T47D (cell line): ENCODE measurements at regions not wholly inside any gene's neighbourhood (a gene's known extent, or its start where the extent isn't known, plus 50 kb on each side); places are given as distances from the start of the nearest gene placed in this dataset.
"Not testable (repeated sequence)": the region's sequence is repeated elsewhere in the genome, so short reads cannot be mapped to it uniquely, and the experiment has no call there.

Experiments used
- DNase-seq, 2 experiments: peaks; one replicate each; pipeline versions ENCODE4 v3.0.0 to v3.0.0-alpha.2; 2011 to 2012; ENCODE audit warnings: low read depth in 1 of 2, low spot score in 1 of 2
- JUND ChIP-seq: IDR thresholded peaks from 2 replicates; pipeline ENCODE4 v1.6.1; 2012; ENCODE audit warnings: low read depth
- in situ Hi-C: cut with HindIII; loops from 2 replicates; pipeline ENCODE4 v1.10.0; 2016; ENCODE audit warnings: low sequenced_read_pairs, low pct_unique_long_range_greater_than_20kb

DNA sequence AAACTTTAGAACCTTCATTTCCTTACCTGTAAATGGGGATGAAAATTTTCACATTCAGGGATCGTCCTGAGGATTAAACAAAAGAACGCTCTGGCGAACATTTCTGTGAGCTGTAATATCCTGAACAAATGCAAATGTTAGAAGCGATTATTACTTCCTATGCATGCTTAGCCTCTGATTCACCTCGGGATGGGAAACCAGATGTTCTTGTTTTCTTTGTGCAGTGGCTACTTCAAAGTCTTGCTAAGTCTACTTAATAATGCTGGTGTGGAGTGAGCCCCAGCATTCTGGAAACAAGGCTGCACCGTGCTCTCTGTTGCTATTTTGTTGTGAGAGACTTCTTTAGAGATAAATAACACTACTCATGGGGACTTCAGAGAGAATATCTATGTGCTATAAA is 119.1 kb upstream of the PELI1 start:
- TF ChIP-seq JUND, result no peak
- in situ Hi-C loops, result no loop called here
- DNase-seq, result peak in 1 of 2 experiments; percentile 75

DNA sequence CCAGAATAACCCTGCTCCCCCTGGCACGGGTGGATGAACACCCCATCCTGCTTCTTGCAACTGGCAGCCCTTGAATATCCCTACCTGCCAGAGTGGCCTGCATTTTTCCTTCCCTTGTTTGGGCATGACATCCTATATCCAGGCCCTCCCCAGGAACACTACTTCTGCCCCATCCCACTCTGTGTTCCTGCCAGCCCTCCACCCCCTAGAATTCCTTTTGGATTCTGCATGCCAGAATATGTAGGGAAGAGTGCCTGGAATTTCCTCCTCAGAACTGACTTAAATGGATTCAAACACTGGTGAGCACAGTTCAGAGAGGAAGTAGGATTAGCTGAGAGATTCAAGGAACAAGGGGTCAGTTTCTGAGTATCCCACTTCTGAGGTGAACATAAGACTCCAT is 123.5 kb upstream of the PELI1 start:
- TF ChIP-seq JUND, result no peak
- DNase-seq, result no peak
- in situ Hi-C loops, result no loop called here

DNA sequence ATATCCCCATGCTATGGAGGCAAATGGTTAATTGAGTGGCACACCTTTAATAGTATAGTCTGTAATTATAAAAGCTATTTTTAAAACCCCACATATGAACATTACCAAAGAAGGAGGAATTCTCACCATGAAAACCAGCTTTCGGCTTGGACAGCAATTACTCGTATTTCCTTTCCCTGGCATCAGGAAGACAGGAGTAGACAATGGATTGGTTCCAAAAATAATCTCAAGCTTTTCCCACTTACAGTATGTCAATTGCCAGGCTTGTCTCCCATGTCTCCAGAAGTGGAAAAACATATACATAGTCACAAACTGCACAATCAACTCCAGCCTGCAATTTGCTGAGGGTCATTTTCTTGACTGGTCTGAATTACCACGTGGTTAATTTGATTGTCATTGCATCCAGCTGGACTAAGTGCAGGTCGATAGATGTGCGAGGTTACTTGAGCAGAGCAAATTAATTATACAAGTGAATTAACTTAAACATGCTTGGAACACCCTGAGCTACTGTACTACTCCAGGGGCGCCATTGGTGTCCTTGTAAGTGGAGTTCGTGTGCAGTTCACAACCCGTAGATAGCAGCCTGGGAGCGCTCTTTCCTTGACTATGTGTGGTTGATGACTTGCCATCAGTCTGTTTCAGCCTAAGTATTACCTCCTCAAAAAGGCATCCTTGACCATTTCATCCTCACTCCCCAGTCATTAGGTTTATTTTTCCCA is 124.3 kb upstream of the PELI1 start:
- in situ Hi-C loops, result no loop called here
- TF ChIP-seq JUND, result no peak
- DNase-seq, result no peak

DNA sequence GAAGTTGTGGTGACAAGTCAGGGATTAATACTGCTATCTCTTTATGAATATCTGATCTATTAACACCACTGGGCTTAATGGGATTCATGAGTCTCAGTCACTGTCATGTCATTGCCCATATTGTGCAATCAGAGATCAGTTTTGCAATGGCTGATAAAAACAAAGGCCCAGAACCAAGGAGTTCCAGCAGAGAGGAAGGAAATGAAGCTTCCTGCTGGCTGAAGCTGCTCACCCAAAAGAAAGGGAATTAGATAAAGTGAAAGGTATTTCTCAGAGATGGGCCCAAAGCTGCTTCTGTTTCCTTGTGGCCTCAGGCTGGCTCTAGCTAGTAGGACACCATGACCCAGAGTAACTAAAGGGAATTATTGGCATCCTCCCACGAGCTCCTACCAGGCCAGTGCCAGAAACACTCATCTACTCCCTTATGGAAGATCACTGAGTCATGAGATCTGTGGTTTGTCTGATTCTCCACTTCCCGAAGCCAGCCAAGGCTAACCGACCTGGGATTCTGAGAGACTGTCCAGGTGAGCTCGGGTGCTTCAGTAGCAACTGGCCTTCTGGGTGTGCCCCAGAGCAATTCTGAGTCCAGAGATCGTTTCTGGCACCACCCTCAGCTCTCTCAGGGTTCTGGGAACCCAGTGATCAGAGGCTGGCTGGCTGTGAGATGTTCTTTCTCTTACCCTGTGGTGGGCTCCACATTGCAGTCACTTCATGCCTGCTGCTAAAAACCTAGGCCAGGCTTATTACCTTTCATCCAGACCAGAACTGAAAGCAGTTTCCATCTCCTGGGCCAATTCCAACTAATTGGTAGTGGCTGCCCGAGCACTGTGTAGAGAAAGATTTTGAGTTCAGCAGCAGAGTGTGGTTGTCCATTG is 129.5 kb upstream of the PELI1 start:
- no peak for TF ChIP-seq JUND
- DNase-seq, result peak in 1 of 2 experiments; percentile 91
- in situ Hi-C loops, result no loop called here

DNA sequence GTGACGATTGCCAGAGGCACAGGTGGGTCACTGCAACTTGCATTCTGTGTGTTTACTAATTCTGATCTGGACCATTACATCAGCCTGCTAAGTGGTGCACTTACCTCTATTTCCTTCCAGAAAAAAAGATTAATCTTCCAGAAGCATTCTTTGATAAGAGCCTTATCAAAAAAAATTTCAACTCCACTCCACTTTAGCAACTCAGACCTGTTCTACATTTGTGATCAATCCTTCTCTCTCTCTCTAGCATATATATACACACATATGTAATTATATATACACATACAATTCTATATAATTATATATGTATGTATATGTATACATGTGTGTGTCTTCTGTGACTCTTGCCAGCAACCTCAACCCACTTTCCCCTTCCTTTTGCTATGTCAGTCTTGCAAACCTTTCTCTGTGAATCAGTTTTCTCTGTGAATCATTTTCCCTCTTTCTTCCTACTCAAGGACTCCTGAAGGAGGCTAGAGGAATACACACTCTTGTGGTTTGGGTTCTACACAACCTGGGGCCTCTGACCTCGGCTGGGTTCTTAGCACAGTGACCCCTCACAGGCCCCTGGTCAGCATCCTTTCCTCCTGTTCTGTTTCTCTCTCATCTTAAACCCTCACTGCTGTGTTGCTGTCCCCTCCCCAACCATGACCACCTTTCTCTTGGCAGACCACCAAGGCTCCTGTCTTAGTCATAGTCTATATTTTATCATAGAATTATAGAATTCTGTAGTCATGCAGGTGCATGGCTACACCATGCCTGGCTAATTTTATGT is 130.4 kb upstream of the PELI1 start:
- no peak for TF ChIP-seq JUND
- no peak for DNase-seq
- in situ Hi-C loops, result no loop called here

DNA sequence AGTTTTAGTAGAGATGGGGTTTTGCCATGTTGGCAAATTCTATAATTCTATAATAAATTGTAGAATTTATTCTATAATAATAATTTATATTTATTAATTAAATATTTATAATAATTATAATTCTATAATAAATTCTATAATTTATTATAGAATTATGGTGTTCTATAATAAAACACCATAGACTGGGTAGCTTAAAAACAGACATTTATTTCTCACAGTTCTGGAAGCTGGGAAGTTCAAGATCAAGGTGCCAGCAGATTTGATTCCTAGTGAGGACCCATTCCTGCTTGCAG is 130.9 kb upstream of the PELI1 start:
- in situ Hi-C loops, result no loop called here
- TF ChIP-seq JUND, result no peak

DNA sequence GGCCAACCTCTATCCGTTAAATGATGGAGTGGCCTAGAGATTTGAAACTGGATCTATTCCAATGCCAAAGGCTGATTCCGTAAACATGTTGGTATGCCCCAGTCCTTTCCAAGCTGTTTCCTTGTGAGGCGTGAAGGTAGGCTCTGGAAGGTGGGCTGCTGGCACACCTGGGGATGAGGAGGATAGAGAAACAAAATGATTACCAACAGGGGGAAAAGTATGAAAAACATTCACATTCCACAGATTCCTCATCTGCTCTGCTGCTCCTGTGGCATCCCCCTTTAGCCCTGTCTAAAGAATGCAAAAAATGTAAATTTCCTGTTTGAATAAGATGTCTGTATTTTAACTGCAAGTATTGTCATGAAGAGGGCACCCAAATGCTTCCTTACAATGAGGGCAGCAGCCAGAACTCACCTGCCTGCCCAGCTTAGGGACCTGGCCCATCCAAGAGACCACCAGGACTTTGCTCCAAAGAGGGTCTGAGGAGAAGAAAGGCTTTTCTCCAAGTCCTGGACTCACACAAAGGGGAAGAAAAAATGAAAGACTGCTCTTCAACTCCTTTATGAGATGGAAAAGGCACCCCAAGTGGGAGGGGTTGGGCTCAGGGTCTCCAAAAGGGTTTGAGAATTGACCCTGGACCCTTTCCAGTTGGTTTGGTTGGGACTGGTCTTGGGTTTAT is 132.3 kb upstream of the PELI1 start:
- in situ Hi-C loops, result no loop called here
- peak in 1 of 2 experiments; percentile 43 for DNase-seq
- no peak for TF ChIP-seq JUND

More for the DNA sequence above, 130.9 kb upstream of the PELI1 start:
- no peak for DNase-seq

DNA sequence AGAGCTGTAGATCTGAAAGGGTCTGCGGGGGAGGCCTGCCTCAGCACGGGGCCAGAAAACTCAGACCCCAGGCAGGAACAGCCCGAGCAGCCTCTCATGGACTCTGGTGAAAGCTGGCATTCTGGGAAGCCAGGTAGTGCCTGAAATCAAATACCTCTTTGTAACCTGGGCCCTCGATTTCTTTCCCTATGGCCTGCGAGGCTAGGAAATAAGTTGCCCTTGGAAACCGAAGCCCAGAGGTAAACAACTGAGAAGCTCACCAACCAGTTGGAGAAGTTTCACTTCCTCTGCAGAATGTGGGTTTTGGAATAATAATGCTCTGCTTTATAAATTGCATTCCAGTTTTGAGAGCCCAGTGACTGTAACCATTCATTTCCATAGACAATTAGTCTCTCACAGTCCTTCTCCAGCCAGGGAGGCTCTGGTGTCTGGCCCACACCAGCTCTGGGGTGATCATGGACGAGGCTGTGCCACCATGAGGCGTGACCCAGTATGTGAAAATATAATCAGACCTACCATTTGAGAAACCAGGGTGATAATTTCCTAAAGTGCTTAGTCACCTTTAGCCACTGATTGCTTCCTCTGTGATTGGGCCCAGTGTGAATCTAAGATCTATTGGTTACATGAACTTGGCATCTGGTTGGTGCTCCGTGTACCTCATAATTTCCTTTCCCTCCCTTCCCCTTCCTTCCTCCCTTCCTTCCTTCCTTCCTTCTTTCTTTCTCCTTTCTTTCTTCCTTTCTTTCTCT is 133.1 kb upstream of the PELI1 start:
- peak in 1 of 2 experiments; percentile 77 for DNase-seq
- no peak for TF ChIP-seq JUND
- in situ Hi-C loops, result no loop called here

DNA sequence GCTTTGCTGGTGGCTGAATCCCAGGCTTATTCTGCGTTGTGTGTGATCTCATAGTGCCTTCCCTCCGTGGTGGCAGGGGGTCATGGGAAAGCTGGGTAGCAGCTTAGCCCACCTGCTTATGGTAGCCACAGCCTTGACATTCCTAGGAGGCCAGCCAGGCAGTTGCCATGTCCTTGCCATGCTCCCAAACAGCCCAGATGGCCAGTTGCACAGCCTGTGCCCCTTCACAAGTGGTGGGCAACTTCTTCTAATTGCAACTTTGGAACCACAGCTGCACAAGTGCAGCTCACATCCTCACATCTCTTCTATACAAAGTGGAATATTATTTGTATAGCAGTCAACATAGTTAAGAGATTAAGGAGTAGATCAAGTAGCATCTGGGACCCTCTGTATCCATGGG is 136.6 kb upstream of the PELI1 start:
- DNase-seq, in situ Hi-C loops: not testable (repeated sequence)

DNA sequence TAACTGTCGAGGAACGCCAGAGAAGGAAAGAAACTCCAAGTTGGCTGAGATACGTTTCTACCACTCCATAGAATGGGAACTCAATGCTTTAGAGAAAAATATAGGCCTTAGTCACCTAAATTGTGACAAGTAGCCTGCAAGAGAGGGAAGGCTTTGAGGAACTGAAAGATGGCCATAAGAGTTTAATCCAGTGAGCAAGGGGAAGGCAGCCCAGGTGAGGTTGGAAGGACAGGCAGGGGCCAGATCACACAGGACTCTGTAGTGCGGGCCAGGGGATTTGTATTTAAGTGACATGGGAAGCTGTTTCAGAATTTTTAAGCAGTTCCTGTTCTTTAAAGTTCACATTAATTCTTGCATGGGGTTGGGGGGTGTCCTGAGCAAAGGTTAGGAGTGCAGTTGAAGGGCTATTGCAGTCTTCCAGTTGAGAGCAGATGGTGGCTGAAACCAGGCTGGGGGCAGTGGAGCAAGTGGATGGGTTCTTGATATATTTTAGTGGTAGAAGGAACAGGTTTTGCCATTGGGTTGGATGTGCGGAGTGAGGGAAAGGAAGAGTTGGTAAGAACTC is 138.9 kb upstream of the PELI1 start:
- TF ChIP-seq JUND, result no peak
- in situ Hi-C loops, result no loop called here
- no peak for DNase-seq

DNA sequence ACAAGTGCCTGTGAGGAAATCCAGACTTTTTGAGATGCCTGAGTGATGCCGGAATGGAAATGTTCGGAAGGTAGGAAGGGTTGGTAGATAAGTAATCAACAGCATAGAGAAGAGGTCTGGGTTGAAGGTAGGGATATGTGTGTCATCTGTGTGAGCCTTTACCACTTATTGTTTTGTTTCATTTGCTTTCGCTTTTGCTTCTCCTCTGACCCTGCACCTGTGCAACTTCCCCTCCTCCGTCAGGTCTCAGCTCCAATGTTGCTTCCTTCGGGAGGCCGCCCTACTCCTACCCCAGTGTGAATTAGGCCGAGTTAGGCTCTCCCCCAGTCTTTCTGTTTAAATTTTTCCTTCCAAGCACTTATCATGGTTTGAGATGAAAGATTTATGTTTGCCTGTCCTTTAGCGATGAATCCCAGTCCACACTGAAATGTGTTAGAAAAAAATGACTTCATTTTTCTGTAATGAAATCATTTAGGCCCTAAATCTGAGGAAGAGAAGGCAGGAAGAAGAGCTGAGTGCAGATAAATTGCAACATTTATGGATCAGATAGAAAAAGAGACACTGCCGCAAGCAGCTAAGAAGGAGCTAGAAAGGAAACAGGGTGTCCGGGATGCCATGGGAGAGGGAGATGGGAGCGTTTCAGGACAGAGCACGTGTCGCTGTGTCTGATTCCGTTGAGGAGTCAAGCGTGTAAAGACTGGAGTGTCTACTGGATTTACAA is 139.6 kb upstream of the PELI1 start:
- in situ Hi-C loops, result no loop called here
- DNase-seq, result no peak
- no peak for TF ChIP-seq JUND
